ENCODE measurements at regions not wholly inside any gene's neighbourhood (a gene's known extent, or its start where the extent isn't known, plus 50 kb on each side); places are given as distances from the start of the nearest gene placed in this dataset.
"Not testable (repeated sequence)": the region's sequence is repeated elsewhere in the genome, so short reads cannot be mapped to it uniquely, and the experiment has no call there.

GRCh38 chr19:23540180-23540579 lies 144.9 kb upstream of the ZNF91 start:
- TF ChIP-seq CTCF (IDR thresholded peaks at IDR 0.05 in 2 of 3, conservative IDR thresholded peaks at IDR 0.05 in 1 of 3; ENCODE audit: insufficient read depth in 2 of 3, low read depth in 1 of 3, low read length in 3 of 3); TARDBP (IDR thresholded peaks at IDR 0.05); ZNF780A (CRISPR knock-in tag; IDR thresholded peaks at IDR 0.05); ZNF449 (CRISPR knock-in tag; IDR thresholded peaks at IDR 0.05); ZHX1 (conservative IDR thresholded peaks at IDR 0.05; ENCODE audit: low read length); EP300 (IDR thresholded peaks at IDR 0.05; ENCODE audit: low read length); TFE3 (CRISPR knock-in tag; IDR thresholded peaks at IDR 0.05); L3MBTL2 (IDR thresholded peaks at IDR 0.05); EZH2 (IDR thresholded peaks at IDR 0.05; ENCODE audit: borderline replicate concordance, low read depth, low read length); BHLHE40 (IDR thresholded peaks at IDR 0.05; ENCODE audit: low read length); POLR2A (conservative IDR thresholded peaks at IDR 0.05); LCOR (CRISPR knock-in tag; IDR thresholded peaks at IDR 0.05); ETV6 (IDR thresholded peaks at IDR 0.05; ENCODE audit: borderline replicate concordance in 1 of 2, low read depth in 2 of 2, low read length in 1 of 2); ETV6 (CRISPR knock-in tag; IDR thresholded peaks at IDR 0.05; ENCODE audit: borderline replicate concordance): not testable (repeated sequence)
